Dermis blood vessel endothelial cell (primary cell): ENCODE measurements at regions not wholly inside any gene's neighbourhood (a gene's known extent, or its start where the extent isn't known, plus 50 kb on each side); places are given as distances from the start of the nearest gene placed in this dataset.
"Not testable (repeated sequence)": the region's sequence is repeated elsewhere in the genome, so short reads cannot be mapped to it uniquely, and the experiment has no call there.

ENCODE experiments used
- DNase-seq: peaks from one replicate; pipeline ENCODE4 v3.0.0; 2010

DNA sequence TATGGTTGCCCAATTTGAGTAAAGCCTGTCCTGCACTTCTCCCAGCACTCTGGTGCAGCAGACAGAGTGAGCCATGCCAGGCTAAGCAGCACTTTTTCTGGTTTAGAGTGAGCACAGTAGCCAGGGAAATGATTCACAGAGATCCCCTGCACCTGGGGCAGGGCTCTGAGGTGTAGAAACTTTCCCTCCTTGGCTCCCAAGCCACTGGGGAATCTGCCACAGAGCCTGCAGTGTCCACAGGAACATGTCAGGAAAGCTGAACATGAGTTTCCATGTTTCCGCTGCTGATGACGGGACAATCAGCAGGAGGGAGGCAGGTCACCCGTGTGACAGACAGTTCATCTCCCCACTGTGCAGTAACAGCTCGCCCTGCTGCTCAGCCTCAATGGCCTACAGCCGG lies 429.9 kb upstream of the B3GAT1 start:
- no peak for DNase-seq

DNA sequence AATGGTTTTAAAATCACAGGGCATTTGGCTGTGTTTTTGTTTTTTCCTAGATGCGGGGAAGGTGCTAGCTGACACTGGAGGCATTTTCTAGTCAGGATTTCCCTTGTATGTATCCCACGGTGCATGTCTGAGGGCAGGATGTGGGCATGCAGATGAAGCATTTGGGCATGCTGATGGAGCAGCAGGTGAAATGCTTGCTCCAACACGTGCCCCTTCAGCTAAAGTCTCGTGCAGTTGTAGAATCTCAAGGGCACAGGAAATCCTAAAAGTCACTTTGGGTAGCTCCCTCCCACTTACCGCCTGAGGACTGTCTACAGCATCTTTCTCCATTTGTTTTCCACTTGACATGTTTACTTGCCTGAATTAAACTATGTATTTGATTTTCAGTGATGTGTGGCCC lies 429.4 kb upstream of the B3GAT1 start:
- no peak for DNase-seq

DNA sequence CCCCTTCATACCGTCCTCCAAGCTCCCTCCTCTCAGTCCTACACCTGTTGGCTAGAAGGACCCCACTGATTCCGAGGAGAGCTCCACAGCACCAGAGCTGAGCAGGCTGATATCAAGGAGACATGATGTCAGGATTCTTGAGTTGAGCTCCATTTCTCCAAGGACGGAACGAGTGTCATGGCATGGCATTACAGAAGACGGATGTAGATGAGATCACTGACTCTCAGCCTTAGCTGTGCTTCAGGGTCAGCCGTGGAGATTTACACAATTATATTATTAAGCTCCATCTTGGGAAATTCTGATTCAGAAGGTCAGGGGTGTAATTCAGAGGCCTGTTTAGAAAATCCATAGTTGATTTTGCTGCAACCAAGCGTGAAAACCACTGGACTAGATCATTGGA lies 428.9 kb upstream of the B3GAT1 start:
- DNase-seq, result no peak

DNA sequence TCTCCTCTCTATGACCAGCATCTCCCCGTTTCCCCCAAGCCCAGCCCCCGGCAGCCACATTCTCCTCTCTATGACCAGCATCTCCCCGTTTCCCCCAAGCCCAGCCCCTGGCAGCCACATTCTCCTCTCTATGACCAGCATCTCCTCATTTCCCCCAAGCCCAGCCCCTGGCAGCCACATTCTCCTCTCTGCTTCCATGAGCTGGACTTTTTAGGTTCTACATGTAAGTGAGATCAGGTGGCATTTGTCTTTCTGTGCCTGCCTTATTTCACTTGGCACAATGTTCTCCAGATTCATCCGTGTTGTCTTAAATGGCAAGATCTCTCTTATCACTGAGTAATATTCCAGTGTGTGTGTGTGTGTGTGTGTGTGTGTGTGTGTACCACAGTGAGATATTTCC lies 428.1 kb upstream of the B3GAT1 start:
- DNase-seq, result not testable (repeated sequence)

DNA sequence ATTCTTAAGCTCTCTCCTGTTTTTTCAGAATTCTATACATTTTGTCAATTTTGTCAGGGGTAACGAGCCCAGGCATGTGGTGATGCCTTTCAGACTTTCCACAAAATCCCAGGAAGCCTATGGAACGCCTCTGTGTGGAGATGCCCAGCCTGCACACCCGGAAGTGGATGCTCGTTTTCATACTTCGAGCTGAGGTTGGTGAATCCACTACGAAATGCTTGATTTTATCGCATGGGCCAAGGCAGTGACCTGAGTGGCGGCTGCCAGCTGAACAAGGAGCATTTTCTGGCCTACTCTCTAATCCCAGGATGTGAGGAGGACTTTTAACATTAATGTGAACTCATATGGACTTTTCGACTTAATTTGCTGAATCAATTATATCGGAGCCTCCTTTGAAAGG lies 426.7 kb upstream of the B3GAT1 start:
- DNase-seq, result no peak

DNA sequence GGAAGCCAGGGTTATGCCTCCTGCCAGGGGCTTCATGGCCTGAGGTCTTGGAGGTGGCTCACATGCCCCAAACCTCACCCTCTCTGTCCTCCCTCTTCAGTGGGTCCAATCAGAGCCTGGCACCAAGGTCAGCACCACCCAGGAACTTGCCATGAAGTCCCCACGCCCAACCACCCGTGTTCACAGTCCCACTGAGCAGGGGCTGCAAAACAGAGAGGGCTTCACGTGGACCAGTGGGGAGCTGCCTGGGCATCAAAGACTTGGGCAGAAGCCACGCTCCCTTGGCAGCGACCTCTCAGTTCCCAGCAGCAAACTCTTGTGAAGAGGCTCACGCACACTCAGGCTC lies 425.8 kb upstream of the B3GAT1 start:
- no peak for DNase-seq

DNA sequence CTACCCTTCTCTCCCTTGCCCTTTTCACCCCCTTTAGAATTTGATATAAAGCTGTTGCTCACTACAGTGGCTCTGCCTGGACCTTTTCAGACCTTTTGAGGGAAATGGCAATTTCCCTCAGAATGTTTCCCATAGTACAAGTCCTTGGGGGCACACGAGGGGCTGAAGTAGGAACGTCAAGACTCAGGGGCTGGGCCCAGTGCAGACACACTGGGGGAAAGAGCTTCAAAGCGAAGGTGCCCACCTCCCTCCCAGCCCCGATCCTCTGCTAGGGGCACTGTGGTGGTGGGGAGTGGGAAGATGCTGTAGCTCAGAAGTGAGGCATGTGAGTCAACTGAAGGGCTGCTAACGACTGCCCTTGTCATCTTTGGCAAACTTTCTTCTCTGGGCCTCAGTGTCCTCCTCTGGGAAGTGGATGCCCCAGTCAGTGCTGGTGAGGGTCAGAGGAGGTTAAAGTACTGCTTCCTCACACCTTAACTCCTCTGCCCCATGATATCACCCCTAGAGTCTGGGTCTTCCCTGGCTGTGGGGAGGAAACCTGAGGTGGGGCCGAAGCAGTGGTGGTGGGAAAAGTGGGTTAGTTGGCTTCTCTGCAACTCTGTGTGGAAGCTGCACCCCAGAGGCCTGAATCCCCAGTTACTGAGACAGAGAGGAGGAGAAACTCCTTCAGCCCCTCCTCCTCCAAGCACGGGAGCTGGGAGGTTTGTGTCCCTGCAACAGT lies 425.3 kb upstream of the B3GAT1 start:
- no peak for DNase-seq

DNA sequence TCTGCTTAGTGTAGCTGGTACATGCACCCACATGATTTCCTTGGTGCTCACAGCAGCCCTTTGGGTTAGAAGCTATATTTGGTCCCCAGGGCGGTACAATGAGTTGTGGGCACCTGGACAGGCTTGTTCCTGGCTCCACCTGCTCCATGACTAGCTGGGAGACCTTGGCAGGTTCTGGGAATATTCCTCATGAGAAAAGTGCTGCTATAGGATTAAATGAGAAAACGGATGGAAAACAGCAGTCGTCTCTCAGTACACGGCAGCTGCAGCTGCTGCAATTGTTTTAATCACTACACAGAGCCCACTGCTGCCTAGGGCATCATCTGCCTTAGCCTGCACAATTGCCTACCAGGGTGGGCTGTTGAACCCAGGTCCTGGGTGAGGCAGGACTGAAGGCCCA lies 424.5 kb upstream of the B3GAT1 start:
- no peak for DNase-seq

DNA sequence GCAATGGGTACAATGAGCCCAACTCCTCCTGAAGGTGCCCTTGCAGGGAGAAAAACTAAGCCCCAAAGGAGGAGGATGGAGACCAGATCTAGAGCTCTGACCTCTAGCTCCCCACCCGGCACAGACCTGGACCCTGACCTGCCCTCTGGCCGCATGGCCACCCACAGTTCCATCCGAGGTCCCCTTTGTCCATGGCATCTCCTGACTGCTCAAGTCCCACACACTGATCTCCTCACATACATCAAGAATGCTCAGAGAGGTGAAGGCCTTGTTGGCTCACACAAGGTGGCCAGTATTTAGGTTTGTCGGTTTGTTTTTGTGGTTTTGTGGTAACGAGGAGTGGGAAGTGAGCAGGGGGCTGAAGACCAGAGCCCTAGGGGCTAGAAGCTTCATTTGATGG lies 423.5 kb upstream of the B3GAT1 start:
- DNase-seq, result no peak

DNA sequence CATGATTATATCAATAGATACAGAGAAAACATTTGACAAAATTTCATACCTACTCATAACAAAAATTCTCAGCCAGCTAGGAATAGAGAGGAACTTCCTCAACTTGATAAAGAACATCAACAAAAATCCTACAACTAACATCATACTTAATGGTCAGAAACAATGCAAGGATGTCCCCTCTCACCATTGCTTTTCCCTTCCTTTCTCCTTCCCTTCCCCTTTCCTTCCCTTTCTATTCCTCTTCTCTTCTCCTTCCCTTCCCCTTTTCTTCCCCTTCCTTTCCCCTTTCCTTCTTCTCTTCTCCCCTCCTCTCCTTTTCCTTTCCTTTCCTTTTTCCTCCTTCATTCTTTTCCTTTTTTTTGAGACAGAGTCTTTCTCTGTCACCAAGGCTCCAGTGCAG lies 418.3 kb upstream of the B3GAT1 start:
- no peak for DNase-seq

DNA sequence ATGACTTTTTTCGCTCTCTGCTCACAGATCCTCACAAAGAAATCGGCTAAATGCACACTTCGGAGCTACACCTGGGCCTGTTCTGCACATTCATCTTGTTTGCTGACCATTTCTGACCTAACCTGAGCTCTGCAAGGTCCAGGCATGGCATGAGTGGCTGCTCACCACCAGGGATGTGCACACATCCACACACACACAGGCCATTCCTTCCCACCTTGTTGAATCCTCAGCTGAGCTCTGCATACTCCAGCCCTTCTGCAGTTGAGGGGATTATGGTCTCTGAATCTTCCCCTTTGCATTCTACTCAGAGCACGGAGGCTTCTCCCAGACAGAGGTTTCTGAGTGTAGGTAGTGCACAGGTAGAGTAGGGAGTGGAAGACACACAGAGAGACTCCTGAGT lies 411.9 kb upstream of the B3GAT1 start:
- no peak for DNase-seq

DNA sequence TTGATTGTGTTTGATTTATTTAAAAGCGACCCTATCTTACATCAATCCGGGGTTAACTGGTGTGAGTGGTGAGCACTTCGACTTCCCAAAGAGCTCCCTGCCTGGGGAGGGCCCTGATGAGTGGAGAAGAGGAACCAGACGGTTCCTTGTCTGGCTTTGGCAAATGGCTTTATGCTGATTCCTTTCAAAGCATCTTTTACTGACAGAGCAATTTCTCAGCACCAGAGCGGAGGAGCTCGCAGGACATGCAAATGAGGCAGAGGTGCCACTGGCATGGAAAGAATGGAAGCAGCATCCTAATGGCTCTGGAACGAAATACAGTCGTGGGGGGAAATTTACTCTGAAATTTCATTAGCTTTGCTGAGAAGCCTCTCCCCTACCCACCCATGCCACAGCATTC lies 410.9 kb upstream of the B3GAT1 start:
- DNase-seq, result no peak

DNA sequence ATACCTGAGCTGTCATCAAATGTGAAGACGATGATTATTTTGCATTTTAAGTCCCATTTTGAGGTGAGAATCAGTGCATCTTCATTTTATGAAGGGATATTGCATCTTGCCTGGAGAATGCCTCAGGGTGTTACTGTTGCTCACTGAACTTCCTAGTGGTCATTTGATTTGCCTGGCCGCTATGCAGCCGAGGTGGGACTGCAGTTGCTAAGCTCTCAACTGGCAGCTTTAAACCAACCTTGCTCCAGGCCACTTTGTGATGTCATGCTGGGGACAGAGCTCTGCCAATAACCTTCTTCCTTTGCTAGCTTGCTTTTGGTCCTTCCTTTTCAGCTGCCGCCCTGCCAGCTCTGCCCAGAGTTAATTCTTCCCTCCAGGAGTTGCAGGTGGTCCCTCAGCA lies 409.4 kb upstream of the B3GAT1 start:
- no peak for DNase-seq

DNA sequence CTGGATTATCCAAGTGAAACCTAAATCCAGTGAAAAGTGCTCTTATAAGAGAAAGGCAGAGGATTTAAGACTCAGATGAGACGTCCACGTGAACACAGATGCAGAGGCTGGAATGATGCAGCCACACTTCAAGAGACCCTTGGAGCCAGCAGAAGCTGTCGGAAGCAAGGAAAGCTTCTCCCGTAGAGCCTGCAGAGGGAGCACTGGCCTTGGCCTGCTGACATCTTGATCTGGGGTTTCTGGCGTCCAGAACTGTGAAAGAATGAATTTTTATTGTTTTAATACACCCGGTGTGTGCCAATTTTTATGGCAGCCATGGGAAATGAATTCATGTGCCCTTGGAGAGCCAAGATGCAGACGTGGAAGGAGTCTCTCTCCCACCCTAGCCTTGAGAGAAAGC lies 407.0 kb upstream of the B3GAT1 start:
- no peak for DNase-seq

DNA sequence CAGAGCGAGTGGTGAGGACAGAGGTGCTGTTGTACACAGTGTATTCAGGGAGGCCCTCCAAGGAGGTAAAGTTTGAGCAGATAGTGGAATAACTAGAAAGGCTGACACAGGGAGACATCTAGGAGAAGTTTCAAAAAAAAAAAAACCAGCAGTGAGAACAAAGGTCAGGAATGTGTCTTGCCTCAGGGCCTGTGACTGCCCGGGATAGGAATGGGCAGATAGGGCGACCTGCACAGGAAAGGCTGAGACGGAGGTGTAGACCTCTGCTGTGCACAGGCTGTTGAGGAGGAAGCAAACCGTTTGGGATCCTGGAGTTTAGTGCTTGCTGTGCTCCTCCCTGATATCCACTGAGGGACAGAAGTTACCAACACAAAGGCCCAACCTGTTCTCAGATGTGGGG lies 406.5 kb upstream of the B3GAT1 start:
- DNase-seq, result no peak

DNA sequence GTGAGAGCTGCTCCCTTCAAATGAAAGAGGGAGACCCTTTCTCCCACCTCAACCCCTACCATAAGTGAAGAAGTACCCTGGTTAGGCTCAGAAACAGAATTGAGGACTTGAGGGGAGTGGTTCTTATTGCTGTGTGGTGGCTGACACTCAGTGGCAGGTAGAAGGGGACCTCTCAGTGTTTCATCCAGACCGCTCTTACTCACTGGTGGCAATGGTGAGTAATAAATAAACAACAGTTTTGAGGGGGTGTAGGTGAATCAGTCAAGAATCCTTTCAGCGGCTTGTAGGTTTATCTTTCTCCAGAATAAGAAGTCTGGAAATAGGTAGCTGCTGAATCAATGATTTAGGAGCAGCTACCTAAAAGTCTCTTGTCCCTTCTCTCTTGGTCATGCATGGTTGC lies 403.4 kb upstream of the B3GAT1 start:
- DNase-seq, result no peak

DNA sequence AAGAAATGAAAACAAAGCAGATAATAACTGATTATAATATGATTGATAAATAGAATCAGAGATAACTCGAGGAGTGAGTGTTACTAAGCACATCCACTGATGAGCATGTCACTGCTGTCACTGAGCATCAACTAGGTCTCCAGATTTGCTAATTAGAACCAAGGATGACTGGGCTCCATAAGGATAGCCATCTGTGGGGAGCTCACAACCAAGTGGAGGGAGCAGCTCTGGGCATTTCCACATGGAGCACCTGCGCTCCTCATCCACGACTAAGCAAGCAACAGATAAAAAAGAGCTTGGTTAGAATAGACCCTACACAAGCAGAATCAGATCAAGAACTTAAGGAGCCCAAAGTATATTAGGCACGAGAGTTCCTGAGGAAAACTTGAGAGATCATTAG lies 396.0 kb upstream of the B3GAT1 start:
- DNase-seq, result no peak

DNA sequence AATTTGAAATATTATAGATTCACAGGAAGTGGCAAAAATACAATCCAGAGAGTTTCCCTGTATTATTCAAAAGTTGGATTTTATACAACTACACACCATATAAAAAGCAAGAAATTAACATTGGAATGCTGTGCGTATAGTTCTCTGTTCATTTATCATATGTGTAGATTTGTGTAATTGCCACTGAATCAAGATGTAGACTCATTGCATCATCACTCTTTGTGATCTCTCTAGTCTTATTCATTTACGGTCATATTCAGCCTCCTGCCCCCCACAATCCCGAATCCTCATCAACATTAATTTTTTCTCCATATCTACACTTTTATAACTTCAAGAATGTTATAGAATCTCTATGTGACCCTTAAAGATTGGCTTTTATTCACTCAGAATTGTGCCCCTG lies 390.6 kb upstream of the B3GAT1 start:
- no peak for DNase-seq

DNA sequence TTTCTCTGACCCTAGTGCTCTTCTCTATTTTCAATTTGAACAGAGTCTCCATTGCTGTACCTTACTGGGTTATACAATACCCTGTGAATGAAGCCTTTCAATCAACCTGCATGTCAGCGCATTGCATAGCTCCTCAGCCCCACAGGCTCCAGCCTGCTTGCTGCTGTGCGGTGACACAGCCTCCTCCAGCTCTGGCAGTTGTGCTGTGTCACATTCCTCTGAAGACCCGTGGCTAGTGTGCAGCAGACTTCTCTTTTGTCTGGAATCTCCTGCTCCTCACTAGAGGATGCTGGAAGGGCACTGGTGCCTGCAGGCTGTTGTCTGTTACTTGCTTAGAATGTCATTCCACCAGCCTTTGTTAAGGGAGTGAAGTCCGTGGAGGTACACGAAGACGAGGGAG lies 390.1 kb upstream of the B3GAT1 start:
- DNase-seq, result no peak

DNA sequence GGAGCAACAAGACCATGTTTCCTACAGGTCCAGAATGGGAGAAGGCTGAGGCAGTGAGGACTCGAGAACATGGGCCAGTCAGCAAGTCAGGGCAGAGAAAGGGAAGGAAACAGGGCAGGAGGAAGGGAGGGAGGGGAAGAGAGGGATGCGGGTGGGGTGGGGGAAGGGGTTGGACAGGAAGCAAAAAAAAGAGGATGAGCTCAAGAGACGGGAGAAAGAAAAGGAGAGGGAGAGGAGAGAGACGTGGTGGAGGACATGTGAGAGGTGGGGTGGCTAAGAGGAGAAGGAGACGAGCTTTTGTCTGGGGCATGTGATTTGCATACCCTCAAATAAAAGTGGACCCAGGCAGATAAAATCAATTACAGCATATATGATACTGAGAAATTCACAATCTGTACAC lies 389.5 kb upstream of the B3GAT1 start:
- no peak for DNase-seq

DNA sequence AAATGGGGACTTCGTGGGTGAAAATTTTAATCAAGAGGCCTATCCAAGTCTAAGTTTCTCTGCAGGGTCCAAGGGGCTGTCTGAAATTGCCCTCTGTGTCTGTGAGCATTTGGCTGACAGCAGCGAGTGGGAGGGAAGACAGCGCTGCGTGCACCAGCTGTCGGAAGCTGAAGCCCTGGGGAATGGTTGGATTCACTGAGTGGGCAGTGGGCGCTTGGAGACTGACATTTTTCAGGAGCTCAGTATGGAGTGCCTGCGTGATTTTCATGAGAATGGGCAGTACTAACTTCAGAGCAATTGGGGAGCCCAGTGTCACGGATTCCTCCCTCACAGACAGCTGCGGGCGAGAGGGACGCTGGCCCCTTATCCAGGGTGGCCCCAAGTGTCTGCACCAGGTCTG lies 388.8 kb upstream of the B3GAT1 start:
- no peak for DNase-seq

DNA sequence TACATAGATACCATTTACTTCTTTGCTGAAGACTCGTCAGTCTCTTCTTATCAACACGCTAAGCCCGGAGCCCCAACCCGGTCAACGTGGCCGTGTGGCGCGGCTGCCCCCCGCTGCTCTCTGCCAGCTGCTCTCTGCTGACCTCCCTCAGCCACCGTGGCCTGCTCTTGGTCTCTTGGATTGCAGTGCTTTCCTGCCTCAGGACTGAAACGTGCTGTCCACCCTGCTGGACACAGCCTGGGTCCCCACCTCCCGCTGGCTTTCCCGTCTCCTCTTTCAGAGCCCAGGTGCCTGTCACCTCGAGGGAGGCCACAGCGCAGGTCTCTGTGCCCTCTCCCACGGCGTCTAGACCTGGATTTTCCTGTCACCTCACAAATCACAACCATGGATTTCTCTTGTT lies 388.1 kb upstream of the B3GAT1 start:
- DNase-seq, result no peak

DNA sequence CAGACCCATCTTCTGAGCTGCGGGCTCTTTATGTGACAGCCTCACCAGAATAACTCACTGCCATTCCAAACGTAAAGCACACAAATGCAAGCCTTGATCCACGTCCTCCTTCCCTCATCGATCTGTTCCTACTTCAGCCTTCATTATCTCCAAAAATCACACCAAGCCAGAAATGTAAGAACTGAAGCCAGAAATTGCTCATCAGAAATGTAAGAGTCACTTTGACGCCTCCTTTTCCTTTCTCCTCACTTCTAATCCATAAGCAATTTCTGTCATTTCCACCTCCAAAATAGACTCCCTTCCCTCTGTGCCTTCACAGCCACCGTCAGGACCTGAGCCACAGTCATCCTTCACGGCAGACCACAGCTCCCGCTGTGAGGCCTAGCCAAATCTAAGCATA lies 387.3 kb upstream of the B3GAT1 start:
- DNase-seq, result no peak

DNA sequence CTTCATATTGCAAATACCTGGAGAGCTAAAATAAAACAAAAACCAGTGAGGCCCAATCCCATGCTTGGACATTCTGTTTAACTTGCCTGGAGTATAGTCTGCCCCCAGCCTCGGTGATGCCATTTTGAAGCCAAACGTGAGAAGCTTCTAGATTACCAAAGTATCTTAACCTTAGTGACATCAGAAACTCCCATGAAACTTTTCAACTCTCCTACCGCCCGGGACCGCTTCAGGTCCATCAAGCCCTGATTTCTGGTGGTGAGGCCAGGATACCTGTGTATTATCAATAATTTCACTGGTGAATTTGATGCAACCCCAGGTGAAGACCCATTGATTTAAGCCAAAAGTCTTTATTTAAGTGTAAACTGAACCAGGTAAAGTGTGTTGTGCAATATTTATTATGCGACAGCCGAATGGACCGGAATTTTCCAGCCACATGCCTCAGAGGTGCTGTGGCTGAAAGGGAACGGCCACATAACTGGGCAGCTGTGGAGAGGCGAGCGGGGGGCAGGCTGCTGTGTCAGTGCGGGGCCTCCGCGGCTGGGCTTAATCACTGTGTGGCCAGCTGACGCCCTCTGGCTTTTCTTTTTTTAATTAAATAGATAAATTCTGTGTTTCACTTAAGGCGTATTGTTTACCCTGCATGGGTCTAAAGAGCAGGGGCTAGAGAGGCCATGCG lies 385.5 kb upstream of the B3GAT1 start:
- no peak for DNase-seq

DNA sequence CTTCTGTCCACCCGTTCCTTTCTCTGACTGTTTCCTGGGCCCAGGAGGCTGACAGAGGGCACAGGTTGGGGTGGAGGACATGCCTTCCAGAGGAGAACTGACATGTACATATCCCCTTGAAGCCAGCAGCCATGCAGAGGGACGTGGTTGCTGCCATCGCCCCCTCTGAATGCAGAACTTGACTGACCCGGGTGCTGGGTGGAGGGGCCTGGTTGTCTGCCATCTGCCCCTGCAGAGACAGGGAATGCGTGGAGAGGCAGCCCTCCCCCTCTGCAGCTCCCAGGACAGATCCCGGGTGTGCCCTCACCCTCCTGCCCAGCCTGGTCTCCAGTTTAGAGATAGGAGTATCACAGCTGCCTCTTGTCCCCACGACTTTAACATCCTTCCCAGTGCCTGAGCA lies 383.0 kb upstream of the B3GAT1 start:
- no peak for DNase-seq
